Left ventricle myocardium superior (tissue), 1 donor: ENCODE measurements at regions not wholly inside any gene's neighbourhood (a gene's known extent, or its start where the extent isn't known, plus 50 kb on each side); places are given as distances from the start of the nearest gene placed in this dataset.
"Not testable (repeated sequence)": the region's sequence is repeated elsewhere in the genome, so short reads cannot be mapped to it uniquely, and the experiment has no call there.

ENCODE experiments used
- ATAC-seq: fragments of 200-7000 bp; cut with Tn5 transposase; one replicate; pipeline ENCODE4 v1.9.1; 2020; ENCODE audit warnings: mild to moderate bottlenecking, moderate library complexity
- DNase-seq: peaks from one replicate; pipeline ENCODE4 v3.0.0-alpha.2; 2020
- intact Hi-C: fragments of 100-400 bp; cut with micrococcal nuclease; formaldehyde crosslinking; loops from one replicate; pipeline ENCODE4 v1.11.0; 2022
- donor health status: DM: no; HTN: yes; CAD: no; lungs with severe emphysema.

DNA sequence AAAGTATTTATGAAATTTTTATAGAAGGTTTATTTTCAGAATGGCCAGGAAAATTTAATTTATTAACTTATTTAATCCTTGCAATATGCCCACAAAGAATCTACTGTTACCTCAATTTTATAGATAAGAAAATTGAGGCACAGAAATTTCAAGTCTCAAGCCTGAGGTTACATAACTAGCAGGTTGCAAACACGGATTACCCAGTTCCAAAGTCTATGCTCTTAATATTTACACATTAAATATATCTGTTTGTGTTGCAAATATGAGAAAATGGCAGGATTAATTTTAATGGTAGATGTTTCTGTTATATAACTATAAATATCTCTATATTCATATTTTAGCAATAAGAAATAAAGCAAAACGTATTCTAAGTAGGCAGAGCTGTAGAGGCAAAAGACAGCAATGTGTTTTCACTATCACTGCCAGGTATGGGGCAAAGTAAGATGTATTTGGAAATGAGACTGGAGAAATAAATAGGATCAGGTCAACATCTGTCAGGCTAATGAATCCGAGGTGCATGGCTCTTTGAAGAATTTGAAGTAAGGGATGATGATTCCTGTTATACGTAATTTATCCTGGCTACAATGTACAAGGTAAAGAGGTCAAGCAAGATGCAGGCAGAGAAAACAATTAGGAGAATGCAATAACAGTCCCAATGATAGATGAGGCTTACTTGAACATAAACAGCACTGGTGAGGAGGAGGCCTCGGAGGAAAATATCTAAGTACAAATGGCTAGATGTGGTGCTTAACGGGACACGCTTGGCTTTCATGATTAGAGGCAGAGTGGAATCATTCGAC is 354.1 kb upstream of the VSTM2A start:
- ATAC-seq, result no peak
- intact Hi-C loops, result no loop called here
- DNase-seq, result no peak

DNA sequence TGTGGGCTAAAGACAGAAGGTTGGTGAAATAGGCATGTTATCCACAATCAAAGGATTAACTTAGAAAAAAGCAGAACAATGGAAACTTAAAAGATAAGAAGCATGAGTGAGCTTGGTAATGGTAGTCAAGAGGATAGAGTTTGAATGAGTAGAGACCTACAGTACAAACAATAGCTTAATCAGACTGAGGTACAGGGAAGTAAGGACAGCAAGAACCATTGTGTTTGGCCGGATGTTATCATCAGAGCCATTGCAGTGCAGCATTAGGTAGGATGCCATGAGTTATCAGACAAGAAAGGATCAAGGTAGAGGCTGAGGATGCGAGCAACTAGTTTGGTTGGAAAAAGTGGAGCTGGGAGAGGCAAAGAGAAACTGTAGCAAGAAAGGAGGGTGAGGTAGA is 353.3 kb upstream of the VSTM2A start:
- intact Hi-C loops, result no loop called here
- ATAC-seq, result no peak
- no peak for DNase-seq

DNA sequence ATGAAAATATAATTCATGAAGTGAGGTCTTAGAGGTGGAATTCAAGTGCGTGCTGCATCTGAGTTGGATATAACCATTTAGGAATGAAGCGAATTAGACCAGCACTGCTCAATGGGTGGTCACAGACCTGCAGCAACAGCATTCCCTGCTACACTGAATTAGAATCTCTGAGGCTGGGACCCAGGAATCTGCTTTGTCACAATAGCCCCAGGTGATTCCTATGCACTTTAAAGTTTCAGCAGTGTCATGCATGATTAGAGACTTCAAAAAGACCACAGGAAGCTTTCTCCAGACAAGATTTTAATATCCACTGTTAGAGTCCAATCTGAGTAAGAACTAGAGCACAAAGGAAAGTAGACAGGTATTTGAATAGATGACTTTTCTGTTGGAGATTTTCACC is 352.8 kb upstream of the VSTM2A start:
- ATAC-seq (no peak), DNase-seq (no peak)
- intact Hi-C loops, result no loop called here

DNA sequence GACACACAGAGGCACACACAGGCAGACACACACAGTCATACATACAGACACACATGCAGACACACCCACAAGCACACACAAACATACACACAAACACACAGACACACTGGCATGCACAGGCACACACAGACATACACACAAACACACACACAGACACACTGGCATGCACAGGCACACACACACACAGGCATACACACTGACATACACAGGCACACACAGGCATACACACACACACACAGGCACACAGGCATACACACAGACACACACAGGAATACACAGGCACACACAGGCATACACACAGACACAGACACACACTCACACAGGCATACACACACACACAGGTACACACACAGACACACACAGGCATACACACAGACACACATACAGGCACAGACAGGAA is 340.7 kb upstream of the VSTM2A start:
- DNase-seq (no peak), ATAC-seq (no peak)
- intact Hi-C loops, result no loop called here

DNA sequence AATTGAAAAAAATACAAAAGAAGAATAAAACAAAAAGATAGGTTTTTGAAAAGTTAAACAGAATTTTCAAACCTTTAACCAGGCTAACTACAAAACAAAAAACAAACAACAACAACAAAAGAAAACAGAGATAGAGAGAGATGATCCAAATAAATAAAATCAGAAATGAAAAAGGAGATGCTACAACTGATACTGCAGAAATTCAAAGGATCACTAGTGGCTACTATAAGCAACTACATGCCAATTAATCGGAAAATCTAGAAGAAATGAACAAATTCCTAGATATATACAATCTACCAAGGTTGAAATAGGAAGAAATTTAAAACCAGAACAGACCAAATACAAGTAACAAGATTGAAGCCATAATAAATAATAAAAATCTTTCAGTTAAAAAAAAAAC is 326.8 kb upstream of the VSTM2A start:
- no peak for DNase-seq
- ATAC-seq, result no peak
- intact Hi-C loops, result no loop called here

DNA sequence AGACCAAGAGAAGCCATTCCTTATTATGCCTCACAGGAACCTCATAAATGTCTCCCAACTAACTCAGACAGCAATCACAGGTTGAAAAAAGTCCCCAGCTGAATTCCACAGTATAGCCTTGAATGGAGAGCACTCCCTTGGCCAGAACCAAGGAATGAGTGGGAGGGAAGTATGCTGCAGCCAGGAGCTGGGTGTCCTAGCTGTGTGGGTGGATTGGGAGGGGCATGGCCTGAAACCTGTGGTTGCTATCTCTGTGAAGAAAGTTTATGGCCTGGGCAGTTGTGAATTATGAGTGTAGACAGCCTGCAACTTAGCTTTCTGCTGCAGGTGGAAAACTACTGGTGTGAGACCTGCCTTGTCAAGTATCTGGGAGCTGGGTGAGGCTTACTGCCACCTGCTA is 316.1 kb upstream of the VSTM2A start:
- intact Hi-C loops, DNase-seq: not testable (repeated sequence)
- peak; percentile 24 for ATAC-seq

DNA sequence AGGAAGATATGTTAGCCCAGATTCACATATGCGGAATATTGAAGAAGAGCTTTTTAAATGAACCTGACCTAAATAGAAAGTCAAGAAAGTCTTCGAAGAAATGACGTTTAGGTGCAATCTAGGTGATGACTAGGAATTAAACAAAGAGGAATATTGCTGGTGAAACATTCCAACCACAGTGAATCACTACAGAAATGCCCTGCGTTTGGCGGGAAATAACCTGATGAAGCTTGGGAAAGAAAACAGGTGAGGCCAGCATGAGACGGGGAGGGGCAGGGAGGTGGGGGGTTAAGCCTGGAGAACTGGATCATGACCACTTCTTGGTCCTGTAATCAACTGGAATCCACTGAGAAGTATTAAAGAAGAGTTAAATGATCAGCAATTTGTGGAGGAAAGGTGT is 299.4 kb upstream of the VSTM2A start:
- intact Hi-C loops, result no loop called here
- ATAC-seq, result no peak
- DNase-seq, result no peak

DNA sequence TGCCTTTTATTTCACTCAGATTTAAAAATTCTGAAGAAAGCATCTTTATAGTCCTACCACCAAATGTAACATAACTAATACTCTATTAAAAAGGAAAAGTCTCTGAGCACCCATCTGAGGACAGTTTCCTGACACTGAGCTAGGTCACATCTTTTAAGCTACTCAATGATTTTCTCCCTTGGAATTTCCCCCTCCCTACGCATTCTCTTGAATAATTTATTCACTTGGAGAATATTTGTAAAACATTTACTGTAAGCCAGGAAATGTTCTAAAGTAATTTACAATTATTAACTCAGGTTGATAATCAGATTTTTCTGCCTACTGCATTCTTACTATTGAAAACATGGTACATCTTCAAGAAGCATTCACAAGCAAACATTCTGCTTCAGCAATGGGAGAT is 297.2 kb upstream of the VSTM2A start:
- intact Hi-C loops, result no loop called here
- ATAC-seq (no peak), DNase-seq (no peak)

DNA sequence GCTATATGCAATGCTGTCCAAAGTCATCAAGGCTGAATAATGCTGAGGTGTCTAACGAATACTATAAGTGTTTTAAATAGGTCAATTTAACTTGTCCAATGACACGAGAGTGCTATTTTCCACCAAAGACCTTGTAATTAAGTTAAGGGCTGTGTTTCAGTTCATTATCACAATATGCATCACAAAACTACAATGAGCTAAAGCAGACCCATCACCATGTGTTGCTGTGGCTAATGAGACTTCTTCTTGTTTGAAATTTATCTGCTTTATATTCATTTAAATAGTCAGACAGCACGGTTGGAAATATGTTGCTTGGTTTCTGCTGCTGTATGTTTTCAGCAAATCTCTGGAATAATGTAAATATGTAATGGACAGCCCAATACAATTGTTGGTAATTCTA is 292.5 kb upstream of the VSTM2A start:
- ATAC-seq (no peak), DNase-seq (no peak)
- intact Hi-C loops, result no loop called here

DNA sequence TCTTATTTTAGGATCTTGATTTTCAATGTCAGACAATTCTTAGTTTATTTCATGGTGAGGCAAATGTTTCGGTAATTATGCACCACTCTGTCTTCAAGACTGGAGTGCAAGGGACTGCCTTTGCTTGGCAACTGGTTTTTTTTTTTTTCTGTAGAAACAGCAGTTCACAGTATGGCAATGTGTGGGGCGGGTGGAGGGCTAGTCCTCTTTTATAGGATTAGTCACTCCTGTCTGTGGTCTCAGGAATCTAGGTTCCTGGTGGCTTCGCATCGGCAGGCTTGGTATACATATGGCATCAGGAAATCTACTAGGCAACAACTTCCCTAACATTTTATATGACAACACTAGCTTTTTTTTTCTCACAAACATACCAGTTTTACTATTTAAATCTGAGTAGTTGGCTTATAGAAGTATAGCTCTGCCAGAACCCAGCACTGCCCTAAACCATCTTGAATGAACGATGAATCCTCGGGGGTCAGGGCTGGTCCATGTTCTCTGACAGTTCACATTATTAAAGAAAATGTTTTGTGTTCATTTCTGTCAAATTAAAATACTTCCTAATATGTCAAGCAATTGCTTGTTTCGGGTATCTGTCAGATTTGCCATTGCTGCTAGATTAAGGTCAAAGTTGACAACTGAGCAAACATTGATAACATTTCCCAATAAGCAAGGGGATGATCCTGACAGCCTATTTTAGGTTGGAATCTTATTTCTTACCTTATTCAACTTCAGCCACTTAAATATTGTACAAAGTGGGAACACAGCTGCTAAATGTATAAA is 289.7 kb upstream of the VSTM2A start:
- intact Hi-C loops, result no loop called here
- ATAC-seq (no peak), DNase-seq (no peak)

DNA sequence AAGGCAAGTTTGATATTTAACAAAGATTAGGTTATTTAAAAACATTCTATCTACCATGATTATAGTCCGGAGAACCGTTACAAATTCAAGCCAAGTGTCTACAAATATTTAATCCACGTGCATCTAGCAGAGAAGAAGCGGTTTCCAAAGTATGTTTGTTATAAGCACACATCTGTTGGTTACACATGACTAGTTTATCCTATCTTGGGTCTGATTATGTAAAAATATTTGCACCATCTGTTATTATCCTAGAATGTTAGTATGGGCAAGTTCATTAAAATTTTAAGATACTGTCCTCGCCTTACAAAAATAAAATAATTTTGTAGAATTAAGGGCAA is 289.2 kb upstream of the VSTM2A start:
- no peak for DNase-seq
- no peak for ATAC-seq
- intact Hi-C loops, result no loop called here

DNA sequence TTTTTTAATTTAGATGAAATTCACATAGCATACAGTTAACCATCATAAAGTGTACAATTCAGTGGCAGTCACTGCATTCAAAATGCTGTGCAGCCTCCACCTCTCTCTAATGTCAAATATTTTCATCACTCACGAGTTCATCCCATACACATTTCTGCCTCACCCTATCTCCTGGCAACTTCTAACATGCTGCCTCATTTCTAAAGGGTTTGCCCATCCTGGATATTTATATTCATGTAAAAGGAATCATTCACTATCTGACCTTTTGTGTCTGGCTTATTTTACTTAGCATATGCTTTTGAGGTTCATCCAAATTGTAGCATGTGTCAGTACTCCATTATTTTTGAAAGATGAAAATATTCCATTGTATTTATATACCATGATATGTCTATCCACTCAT is 286.9 kb upstream of the VSTM2A start:
- DNase-seq, result no peak
- intact Hi-C loops, result no loop called here
- ATAC-seq, result no peak

DNA sequence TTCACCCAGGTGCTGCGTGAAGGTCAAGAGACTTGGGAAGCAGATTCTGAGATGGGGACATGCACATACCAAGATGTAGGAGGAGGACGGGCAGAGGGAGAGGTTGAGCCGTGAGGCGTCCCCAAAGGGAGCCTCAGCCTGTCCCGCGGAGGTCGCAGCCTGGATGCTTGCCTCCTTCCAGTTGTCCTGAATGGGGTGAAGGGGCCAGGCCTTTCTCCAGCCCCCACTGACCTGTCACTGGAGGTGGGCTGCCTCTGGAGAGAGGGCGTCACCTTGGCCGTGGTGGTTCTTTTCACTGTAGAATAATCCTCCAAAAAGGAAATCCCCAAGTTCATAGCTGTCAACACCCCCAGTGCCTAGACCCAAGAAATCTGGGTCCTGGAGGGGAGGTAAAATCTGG is 283.0 kb upstream of the VSTM2A start:
- ATAC-seq (no peak), DNase-seq (no peak)
- intact Hi-C loops, result no loop called here

DNA sequence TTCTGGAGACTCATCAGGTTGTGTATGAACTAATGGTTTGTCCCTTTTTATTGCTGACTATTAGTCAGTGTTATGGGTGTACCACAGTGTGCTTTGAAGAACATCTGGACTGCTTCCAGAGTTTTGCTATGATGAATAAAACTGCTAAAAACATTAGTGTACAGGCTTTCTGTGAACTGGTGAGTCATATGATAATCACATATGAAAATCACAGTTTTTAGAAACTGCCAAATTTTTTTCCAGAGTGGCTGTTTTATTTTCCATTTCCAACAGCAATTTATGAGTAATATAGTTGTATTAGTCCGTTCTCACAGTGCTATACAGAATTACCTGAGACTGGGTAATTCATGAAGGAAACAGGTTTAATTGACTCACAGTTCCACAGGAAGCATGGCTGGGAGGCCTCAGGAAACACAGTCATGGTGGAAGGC is 281.2 kb upstream of the VSTM2A start:
- ATAC-seq (peak; percentile 24), DNase-seq (no peak)
- intact Hi-C loops, result no loop called here

DNA sequence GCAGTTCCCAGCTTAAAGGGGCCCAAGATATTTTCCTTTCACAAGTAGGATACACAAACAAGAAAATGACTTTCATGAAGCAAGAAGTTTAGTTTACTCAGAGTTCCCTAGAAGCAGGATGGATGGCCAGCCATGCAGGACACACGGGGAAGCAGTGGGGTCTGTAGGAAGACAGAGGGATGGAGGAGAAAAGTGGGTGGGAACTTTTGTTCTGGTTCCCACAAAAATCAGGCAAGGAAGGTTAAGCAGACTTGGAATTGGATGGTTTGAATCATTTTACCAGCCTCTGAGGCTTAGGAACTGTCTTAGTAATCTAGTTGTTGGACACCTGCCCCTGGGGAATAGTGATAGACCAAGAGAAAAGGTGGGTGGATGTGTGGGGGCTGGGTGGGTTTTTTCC is 263.3 kb upstream of the VSTM2A start:
- DNase-seq (no peak), ATAC-seq (no peak)
- intact Hi-C loops, result no loop called here

DNA sequence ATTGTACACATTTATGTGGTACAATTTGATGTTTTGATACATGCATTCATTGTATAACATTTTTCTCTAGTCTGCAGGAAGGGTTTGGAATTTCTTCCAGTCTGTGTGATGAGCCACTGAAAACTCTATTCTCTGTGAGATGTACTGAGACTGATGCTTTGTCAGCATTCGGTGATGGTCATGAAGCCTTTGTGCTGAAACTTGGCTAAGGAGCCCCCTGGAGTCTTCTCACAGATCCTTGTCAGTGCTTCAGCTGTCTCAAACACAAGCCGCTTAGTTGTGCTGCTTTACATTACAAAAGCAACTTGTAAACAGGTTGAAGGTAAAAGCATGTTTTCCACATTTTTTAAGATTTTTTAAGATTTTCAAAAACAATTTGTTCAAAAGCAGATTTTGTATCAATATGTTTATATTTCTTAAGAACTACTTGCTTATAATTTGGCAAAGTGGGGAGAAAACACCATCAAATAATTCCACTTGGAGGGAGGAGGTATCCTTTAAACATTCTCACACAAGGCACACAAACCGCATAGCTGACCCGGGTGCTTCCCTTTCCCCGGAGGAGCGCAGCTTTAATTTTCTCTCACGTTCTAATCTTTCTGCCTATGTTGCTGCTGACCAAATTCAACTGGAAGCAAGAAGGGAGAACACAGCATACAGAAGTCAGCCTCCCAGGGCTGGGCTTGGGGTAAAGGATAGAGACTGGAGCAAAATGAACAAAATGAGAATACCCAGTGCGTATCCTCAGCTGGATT is 249.8 kb upstream of the VSTM2A start:
- ATAC-seq (no peak), DNase-seq (no peak)
- intact Hi-C loops, result no loop called here

DNA sequence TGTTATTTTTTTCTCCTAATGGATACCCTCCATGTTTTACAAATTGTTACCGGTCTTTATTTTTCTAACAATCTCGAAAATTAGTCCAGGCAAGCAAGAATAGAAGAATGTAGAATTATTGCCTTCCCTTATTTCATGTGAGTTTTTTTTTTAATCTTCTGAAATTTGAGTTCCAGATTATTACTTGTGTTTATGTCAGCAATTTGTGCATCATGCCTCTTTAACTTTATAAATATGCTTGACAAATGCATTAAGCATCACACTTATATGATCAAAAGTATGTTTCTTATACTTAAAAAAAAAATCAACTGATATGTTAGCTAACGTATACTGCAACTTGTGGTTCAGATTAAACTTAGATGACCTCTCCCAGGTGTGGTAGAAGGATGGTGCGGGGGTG is 242.7 kb upstream of the VSTM2A start:
- DNase-seq (no peak), ATAC-seq (no peak)
- intact Hi-C loops, result no loop called here

DNA sequence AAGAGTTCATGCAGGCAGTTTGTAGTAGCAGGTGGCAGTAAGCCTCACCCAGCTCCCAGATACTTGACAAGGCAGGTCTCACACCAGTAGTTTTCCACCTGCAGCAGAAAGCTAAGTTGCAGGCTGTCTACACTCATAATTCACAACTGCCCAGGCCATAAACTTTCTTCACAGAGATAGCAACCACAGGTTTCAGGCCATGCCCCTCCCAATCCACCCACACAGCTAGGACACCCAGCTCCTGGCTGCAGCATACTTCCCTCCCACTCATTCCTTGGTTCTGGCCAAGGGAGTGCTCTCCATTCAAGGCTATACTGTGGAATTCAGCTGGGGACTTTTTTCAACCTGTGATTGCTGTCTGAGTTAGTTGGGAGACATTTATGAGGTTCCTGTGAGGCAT is 226.2 kb upstream of the VSTM2A start:
- intact Hi-C loops, DNase-seq: not testable (repeated sequence)
- peak; percentile 44 for ATAC-seq

DNA sequence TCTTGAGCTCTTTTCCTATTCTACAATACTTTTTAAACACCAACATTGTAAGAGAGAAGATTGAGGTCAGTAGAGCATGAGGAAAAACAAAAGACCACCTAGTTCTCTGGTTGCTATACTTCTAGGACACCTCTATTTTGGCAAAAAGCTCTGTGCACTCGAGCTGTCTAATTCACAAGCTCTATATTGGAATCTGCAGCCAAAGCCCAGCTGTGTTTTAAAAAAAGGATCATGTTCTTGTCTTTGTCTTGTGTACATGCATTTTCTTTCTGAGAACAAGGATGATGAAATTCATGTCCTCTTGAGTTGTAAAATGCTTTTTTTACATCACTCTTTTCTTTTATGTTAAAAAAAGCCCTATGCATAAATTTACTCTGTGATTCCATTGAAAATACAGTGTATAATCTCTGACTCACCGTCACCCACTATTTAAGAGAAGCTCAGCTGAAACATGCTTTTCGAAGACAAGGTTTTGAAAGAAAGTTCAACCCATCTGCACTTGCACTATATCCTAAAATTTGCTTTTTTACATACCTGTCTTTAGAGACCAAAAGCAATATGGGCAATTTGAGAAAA is 215.5 kb upstream of the VSTM2A start:
- ATAC-seq (no peak), DNase-seq (no peak)
- intact Hi-C loops, result no loop called here

DNA sequence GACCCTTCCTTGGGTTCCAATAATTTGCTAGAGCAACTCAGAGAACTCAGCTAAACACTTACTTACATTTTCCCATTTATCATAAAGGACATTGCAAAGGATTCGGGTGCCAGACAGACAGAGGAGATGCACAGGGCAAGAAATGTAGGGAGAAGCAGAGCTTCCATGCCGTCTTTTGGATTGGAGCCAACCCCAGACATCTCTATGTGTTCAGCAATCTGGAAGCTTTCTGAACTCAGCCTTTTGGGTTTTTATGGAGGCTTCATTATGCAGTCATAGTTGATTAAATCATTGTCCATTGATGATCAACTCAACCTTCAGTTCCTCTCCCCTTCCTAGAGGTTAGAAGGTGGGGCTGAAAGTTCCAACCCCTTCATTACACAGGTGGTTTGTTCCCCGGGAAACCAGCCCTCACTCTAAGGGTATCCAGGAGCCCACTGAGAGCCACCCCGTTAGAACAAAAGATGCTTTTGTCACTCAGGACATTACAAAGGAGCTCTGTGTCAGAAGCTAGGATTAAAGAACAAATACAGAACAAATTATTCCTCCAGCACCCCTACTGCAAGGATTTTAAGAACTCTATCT is 211.9 kb upstream of the VSTM2A start:
- DNase-seq (no peak), ATAC-seq (no peak)
- intact Hi-C loops, result no loop called here
